HG03469 (cell line): ENCODE measurements at regions not wholly inside any gene's neighbourhood (a gene's known extent, or its start where the extent isn't known, plus 50 kb on each side); places are given as distances from the start of the nearest gene placed in this dataset.
"Not testable (repeated sequence)": the region's sequence is repeated elsewhere in the genome, so short reads cannot be mapped to it uniquely, and the experiment has no call there.

Source experiments
- ATAC-seq: cut with Tn5 transposase; IDR thresholded peaks from one replicate; pipeline ENCODE4 v1.9.1; 2021; ENCODE audit warnings: mild to moderate bottlenecking, moderate library complexity, moderate number of reproducible peaks; ENCODE audit not compliant: unreplicated experiment

GRCh38 chr11:21711341-21711740 lies 481.5 kb upstream of the ANO5 start:
- ATAC-seq = no peak

DNA sequence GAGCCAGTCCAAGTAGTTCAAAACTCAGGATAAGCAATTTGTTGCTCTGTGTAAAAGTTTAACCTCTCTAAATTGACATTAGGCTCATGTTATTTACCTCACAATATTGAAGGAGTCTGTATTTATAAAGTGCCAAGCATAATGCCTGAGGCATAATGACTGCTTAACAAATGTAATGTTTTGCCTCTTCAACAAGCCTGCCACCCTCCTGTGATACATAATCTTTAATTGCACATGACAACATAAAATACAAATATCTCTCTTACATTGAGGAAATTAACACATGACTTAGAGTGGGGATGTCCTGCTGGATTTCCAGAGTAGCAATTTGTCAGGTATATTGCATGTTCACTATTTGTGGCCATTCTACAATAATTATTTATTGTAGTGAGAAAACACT lies 469.2 kb upstream of the ANO5 start:
- ATAC-seq = no peak

DNA sequence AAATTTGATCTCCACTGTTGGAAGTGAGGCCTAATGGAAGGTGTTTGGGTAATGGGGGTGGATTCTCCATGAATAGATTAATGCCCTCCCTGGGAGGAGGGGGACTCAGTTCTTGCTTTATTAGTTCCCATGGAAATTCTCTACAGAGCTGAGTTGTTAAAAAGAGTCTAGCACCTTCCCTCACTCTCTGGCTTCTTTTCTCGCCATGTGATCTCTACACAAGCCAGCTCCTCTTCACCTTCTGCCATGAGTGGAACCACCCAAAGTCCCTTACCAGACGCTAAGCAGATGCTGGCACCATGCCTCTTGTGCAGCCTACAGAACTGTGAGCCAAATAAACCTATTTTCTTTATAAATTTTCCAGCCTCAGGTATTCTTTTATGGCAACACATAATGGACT lies 465.8 kb upstream of the ANO5 start:
- ATAC-seq = no peak

- ATAC-seq = no peak
Measured at GRCh38 chr11:21736404-21736803, 456.5 kb upstream of the ANO5 start.

- ATAC-seq = not testable (repeated sequence)
Measured at GRCh38 chr11:21752475-21753243, 440.2 kb upstream of the ANO5 start.

DNA sequence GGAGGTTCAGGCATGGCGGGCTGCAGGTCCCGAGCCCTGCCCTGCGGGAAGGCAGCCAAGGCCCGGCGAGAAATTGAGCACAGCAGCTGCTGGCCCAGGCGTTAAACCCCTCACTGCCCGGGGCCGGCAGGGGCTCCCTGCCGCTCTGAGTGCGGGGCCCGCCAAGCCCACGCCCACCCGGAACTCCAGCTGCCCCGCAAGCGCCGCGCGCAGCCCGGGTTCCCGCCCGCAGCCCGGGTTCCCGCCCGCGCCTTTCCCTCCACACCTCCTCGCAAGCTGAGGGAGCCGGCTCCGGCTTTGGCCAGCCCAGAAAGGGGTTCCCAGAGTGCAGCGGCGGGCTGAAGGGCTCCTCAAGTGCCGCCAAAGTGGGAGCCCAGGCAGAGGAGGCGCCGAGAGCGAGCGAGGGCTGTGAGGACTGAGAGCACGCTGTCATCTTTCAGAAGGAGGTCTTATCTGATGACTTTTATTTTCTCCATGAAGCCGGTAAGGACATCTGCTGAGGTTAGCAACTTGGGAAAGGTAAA lies 439.6 kb upstream of the ANO5 start:
- not testable (repeated sequence) for ATAC-seq

DNA sequence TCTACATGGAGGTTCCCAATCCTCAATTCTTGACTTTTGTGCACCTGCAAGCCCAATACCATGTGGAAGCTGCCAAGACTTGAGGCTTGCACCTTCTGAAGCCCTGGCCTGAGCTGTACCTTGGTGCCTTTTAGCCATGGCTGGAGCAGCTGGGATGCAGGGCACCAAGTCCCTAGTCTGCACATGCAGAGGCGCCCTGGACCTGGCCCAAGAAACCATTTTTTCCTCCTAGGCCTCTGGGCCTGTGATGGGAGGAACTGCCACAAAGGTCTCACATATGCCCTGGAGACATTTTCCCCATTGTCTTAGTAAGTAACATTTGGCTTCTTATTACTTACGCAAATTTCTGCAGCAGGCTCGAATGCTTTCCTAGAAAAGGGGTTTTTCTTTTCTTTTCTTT lies 431.9 kb upstream of the ANO5 start:
- no peak for ATAC-seq

DNA sequence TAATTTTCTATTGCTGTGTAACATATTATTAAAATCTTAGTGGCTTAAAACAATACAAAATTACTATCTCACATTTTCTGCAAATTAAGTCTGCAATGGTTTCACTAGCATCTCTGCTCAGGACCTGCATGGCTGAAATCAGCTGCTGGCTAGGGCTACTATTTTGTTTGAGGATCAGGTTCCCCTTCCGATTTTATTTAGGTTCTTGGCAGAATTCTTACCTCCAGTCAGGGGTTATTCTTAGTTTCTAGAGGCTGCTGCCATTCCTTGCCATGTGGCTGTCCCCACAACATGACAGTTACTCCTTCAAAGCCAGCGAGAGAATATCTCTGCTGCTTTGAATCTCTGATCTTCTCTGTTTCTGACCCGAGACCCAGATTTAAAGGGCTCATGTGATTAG lies 424.5 kb upstream of the ANO5 start:
- ATAC-seq = no peak

GRCh38 chr11:21769188-21769587 lies 423.7 kb upstream of the ANO5 start:
- no peak for ATAC-seq

DNA sequence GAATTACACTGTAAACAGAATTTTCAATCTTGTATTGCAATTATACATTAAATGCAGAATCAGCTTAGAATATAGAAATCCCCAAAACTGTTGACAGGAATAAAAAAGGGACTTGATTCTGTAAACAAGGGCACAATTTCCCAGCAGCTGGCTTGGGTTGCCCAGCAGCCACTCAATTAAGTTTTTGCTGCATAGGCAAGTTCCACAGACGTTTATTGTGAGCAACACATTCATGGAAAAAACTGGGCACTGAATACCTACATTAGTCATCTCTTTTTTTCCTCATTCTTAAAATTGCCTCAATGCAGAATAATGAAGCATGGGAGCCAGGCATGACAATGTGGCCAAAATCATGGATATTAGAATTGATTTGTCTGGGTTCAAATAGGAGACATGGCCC lies 421.8 kb upstream of the ANO5 start:
- no peak for ATAC-seq

- no peak for ATAC-seq
Measured at GRCh38 chr11:21774212-21774611, 418.7 kb upstream of the ANO5 start.

DNA sequence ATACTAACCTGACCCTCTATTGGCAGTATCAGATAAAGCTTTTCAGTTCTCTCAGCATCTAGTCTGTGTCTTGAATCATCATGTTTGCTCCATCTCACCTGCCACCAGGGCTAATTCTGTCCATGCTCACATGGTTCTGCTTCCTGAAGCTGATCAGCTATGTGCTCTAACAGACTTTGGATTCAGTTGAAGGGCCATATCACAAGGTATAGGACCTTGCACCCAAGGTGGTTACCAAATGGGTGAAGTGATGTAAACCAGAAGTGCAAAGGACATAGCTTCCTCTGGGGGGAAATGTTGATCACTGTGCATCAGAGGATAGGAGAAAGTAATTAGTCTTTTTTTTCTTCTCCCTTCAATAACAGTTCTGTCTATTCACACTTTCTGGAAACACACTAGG lies 417.0 kb upstream of the ANO5 start:
- no peak for ATAC-seq

- no peak for ATAC-seq
Measured at GRCh38 chr11:21783954-21784353, 408.9 kb upstream of the ANO5 start.

- ATAC-seq = no peak
Measured at GRCh38 chr11:21785351-21785750, 407.5 kb upstream of the ANO5 start.

- ATAC-seq = no peak
Measured at GRCh38 chr11:21794306-21794705, 398.6 kb upstream of the ANO5 start.

DNA sequence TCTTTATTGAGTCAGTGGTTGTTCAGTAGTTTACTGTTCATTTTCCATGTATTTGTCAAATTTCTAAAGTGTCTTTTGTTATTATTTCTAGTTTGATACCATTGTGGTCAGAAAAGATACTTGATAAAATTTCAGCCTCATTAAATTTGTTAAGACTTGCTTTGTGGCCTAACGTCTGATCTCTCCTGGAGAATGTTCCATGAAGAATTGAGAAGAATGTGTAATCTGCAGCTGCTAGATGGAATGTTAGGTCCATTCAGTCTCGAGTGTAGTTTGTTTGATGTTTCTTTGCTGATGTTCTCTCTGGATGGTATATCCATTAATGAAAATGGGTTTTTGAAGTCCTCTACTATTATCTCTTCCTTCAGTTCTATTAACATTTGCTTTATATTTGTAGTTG lies 394.7 kb upstream of the ANO5 start:
- ATAC-seq = no peak

DNA sequence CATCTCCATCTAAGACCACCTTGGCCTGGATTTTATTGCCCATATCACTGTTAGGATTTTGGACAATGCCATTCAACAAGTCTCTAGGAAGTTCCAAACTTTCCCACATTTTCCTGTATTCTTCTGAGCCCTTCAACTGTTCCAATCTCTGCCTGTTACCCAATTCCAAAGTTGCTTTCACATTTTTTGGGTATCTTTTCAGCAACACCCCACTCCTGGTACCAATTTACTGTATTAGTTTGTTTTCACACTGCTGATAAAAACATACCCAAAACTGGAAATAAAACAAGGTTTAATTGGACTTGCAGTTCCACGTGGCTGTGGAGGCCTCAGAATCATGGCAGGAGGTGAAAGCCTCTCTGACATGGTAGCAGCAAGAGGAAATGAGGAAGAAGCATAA lies 388.4 kb upstream of the ANO5 start:
- ATAC-seq = not testable (repeated sequence)

DNA sequence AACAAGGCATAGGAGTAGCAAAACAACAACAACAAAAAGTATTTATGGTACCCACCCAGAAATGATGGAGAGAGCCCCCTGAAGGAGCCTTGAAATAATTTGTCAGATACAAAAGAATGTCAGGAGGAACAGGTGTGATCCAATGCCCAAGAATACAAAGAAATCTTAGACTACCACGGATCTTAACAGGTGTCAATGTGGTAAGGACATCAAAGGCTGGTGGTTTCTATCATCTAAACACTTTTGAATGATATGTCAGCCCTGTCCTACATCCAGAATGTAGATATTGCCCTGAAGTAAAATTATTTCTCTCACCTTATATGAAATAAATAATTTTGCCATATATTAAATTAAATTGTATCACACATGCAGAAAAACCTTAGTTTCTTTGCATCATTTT lies 386.4 kb upstream of the ANO5 start:
- ATAC-seq = no peak

- no peak for ATAC-seq
Measured at GRCh38 chr11:21806947-21807346, 385.9 kb upstream of the ANO5 start.

- ATAC-seq = no peak
Measured at GRCh38 chr11:21807350-21807749, 385.5 kb upstream of the ANO5 start.

- no peak for ATAC-seq
Measured at GRCh38 chr11:21810650-21811049, 382.2 kb upstream of the ANO5 start.

- no peak for ATAC-seq
Measured at GRCh38 chr11:21811572-21811971, 381.3 kb upstream of the ANO5 start.

GRCh38 chr11:21814169-21814568 lies 378.7 kb upstream of the ANO5 start:
- ATAC-seq = no peak
